ENCODE measurements at regions not wholly inside any gene's neighbourhood (a gene's known extent, or its start where the extent isn't known, plus 50 kb on each side); places are given as distances from the start of the nearest gene placed in this dataset.

GRCh38 chr7:38107486-38107893 lies 70.6 kb upstream of the STARD3NL start:
- H3K9me2 ChIP-seq (ENCODE audit: insufficient read depth, low read length) = no peaks in the 10 kb centered on the region

GRCh38 chr7:38112075-38112474 lies 66.0 kb upstream of the STARD3NL start:
- no peaks in the 10 kb centered on the region for H3K27me3 ChIP-seq (ENCODE audit: insufficient read depth, low read depth, low read length)
- H3K9ac ChIP-seq (ENCODE audit: low read length) = no peak overlapping the region
- no peak overlapping the region for H3K27ac ChIP-seq (ENCODE audit: low read length)
- H3K9me2 ChIP-seq (ENCODE audit: insufficient read depth, low read length) = no peaks in the 10 kb centered on the region
- no peaks in the 10 kb centered on the region for H3F3A ChIP-seq (ENCODE audit: insufficient read depth, low read length, poor library complexity, severe bottlenecking)
- no peaks in the 10 kb centered on the region for H3K9me3 ChIP-seq (ENCODE audit: low read length)
- H3K4me3 ChIP-seq (ENCODE audit: low read length) = no peak overlapping the region
- H3K79me2 ChIP-seq (replicated peaks; ENCODE audit: insufficient read depth, low read length) = no peaks in the 10 kb centered on the region
- H4K20me1 ChIP-seq (ENCODE audit: insufficient read depth) = no peaks in the 10 kb centered on the region
- H2AFZ ChIP-seq (ENCODE audit: low read depth, low read length) = no peak overlapping the region
- no peaks in the 10 kb centered on the region for H3K36me3 ChIP-seq (ENCODE audit: insufficient read depth, low read length)
- H3K4me2 ChIP-seq (ENCODE audit: low read length) = no peak overlapping the region
- TF ChIP-seq MXI1 (conservative IDR thresholded peaks at IDR 0.05; ENCODE audit: poor library complexity, severe bottlenecking) = no peak
- TF ChIP-seq RAD21 (conservative IDR thresholded peaks at IDR 0.05) = no peak
- no peak for TF ChIP-seq CTCF (IDR thresholded peaks at IDR 0.05; ENCODE audit: poor library complexity, severe bottlenecking)
- no peak for TF ChIP-seq EZH2 (IDR thresholded peaks at IDR 0.05; ENCODE audit: borderline replicate concordance, insufficient read depth, low read length, poor library complexity, severe bottlenecking)
- TF ChIP-seq EP300 (conservative IDR thresholded peaks at IDR 0.05; ENCODE audit: poor library complexity, severe bottlenecking) = no peak
- no peak for TF ChIP-seq TAF1 (IDR thresholded peaks at IDR 0.05; ENCODE audit: low read depth)
- no peak for TF ChIP-seq POLR2AphosphoS5 (IDR thresholded peaks at IDR 0.05)
- TF ChIP-seq SMC3 (conservative IDR thresholded peaks at IDR 0.05; ENCODE audit: poor library complexity) = no peak

More at GRCh38 chr7:38107486-38107893, 70.6 kb upstream of the STARD3NL start:
- Histone ChIP-seq H3K27ac (ENCODE audit: low read length) (no peak overlapping the region), H3K27me3 (ENCODE audit: insufficient read depth, low read depth, low read length) (no peaks in the 10 kb centered on the region), H3K79me2 (replicated peaks; ENCODE audit: insufficient read depth, low read length) (no peaks in the 10 kb centered on the region), H3F3A (ENCODE audit: insufficient read depth, low read length, poor library complexity, severe bottlenecking) (no peaks in the 10 kb centered on the region), H3K9ac (ENCODE audit: low read length) (no peak overlapping the region), H3K9me3 (ENCODE audit: low read length) (no peaks in the 10 kb centered on the region), H2AFZ (ENCODE audit: low read depth, low read length) (no peak overlapping the region), H3K36me3 (ENCODE audit: insufficient read depth, low read length) (no peaks in the 10 kb centered on the region), H4K20me1 (ENCODE audit: insufficient read depth) (no peaks in the 10 kb centered on the region), H3K4me3 (ENCODE audit: low read length) (no peak overlapping the region), H3K4me2 (ENCODE audit: low read length) (no peak overlapping the region)
- no peak for TF ChIP-seq REST (IDR thresholded peaks at IDR 0.05; ENCODE audit: borderline replicate concordance)
- TF ChIP-seq POLR2AphosphoS5 (IDR thresholded peaks at IDR 0.05) = no peak
- TF ChIP-seq EZH2 (IDR thresholded peaks at IDR 0.05; ENCODE audit: borderline replicate concordance, insufficient read depth, low read length, poor library complexity, severe bottlenecking) = no peak
- TF ChIP-seq TAF1 (IDR thresholded peaks at IDR 0.05; ENCODE audit: low read depth) = no peak
- TF ChIP-seq MXI1 (conservative IDR thresholded peaks at IDR 0.05; ENCODE audit: poor library complexity, severe bottlenecking) = no peak
- peak; percentile 89 for TF ChIP-seq SMC3 (conservative IDR thresholded peaks at IDR 0.05; ENCODE audit: poor library complexity)
- TF ChIP-seq EP300 (conservative IDR thresholded peaks at IDR 0.05; ENCODE audit: poor library complexity, severe bottlenecking) = no peak
- TF ChIP-seq RAD21 (conservative IDR thresholded peaks at IDR 0.05) = peak; percentile 82
- peak; percentile 84 for TF ChIP-seq CTCF (IDR thresholded peaks at IDR 0.05; ENCODE audit: poor library complexity, severe bottlenecking)

All from neural cell (in vitro differentiated cells).